CD4-positive, alpha-beta T cell treated with Interleukin-12 subunit alpha and Interleukin-12 subunit beta, for 1 hour (primary cell): ENCODE measurements at regions not wholly inside any gene's neighbourhood (a gene's known extent, or its start where the extent isn't known, plus 50 kb on each side); places are given as distances from the start of the nearest gene placed in this dataset.
"Not testable (repeated sequence)": the region's sequence is repeated elsewhere in the genome, so short reads cannot be mapped to it uniquely, and the experiment has no call there.

Experiments used
- DNase-seq: peaks from one replicate; pipeline ENCODE4 v3.0.0-alpha.2; 2020

DNA sequence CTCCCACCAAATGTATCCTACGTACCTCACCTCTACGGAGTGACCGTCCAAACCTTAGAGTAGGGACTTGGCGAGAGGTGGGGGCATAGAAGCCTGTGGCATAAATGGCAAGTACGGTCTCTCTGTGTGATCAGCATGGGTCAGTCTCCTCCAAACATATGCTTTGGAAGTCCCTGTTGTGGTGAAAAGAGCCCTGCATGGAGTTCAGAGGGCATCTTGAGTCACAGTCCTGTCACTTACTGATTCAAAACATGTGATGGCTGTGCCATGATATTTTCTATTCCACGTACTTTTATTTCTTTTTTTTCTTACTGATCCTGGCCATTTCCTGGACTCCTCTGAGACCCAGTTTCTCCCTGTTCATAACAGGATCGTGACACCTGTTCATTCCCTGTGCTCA lies 67.5 kb upstream of the CEP85L start:
- DNase-seq: no peak

- DNase-seq: no peak
These were observed 66.9 kb upstream of the CEP85L start for GRCh38 chr6:118718297-118718696.

DNA sequence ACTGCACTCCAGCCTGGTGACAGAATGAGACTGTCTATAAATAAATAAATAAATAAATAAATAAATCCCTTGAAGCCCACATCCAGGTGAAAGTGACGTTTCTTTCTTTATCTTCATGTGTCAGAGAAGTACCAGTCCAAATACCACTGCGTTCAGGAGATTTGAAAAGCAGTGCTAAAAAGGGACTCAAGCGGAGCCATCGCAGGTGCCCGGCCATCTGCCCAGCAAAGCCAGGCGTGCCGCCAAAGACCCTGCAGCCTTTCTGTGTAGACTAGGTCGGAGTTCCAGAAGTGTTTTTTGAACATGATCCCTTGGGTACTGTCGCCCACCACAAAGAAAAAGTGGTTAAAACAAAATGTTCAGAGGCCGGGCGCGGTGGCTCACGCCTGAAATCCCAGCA lies 65.7 kb upstream of the CEP85L start:
- DNase-seq: no peak

- not testable (repeated sequence) for DNase-seq
These were observed 64.5 kb upstream of the CEP85L start for GRCh38 chr6:118715907-118716306.

DNA sequence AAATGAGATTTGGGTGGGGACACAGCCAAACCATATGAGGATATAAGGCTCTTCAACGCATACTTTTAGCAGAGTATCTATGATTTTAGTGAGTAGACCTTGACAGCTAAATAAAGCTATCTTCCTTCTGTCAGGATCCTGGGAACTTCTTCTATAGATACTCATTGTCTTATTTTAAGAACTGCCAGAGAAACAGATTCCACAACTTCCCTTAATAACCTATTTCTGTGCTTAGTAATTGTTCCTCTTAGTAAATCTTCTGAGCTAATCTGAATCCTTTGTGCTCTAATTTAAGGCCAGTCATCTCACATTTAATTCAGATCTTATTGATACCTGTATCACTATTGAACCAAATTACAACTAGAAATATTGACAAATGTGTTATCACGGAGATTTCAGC lies 64.0 kb upstream of the CEP85L start:
- DNase-seq: no peak

DNA sequence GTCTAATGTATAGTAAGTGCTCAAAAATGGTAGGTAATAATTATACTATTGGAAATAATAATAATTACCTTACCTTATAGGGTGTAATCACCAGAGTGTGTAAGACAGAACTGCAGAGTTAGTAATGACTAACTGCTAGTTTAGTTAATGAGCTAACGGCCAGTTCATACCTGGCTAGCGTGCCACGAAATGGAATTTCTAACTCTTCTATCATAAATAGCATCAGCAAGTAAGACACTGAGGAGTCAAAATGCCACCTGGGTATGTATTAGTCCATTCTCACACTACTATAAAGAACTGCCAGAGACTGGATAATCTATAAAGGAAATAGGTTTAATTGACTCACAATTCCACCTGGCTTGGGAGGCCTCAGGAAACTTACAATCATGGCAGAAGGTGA lies 63.4 kb upstream of the CEP85L start:
- DNase-seq: no peak

DNA sequence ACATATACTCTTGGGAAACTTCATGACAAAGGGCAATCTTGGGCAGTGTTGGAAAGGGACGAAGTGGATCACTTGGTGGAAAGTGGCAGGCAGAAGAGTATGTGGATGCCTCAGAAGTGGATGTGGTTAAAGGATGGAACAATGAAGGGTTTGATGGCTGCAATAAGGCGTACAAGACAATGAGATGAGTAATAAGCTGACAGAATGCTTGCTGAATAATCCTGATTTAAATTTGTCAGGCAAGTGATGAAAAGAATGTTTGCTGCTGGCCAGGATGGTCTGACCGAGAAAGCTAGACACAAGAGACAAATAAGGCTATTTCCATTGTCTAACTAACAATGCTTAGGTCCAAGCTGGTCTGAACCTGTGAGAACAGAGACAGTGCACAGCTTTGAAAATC lies 61.6 kb upstream of the CEP85L start:
- DNase-seq: no peak

DNA sequence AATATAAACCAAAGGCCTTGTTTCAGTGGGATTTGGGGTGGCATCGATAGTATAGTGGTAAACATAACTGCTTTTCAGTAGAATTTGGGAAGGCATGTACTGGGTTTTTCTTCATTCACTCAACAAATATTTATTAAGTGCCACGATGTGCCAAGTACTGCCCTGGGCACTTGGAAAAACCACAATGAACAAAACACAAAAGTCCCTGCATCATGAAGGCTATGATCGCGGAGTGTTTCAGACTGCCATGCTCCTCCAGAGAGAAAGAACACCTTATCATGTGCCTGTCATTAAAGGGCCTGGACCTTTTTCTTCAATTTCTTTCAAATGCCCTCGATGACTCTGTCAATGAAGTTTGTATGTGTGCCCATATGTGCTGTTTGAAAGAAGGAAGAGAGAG lies 59.2 kb upstream of the CEP85L start:
- DNase-seq: no peak

GRCh38 chr6:118709859-118710350 lies 58.5 kb upstream of the CEP85L start:
- DNase-seq: peak; percentile 86

GRCh38 chr6:118708744-118709143 lies 57.4 kb upstream of the CEP85L start:
- no peak for DNase-seq

- no peak for DNase-seq
These were observed 56.7 kb upstream of the CEP85L start for GRCh38 chr6:118708055-118708454.

DNA sequence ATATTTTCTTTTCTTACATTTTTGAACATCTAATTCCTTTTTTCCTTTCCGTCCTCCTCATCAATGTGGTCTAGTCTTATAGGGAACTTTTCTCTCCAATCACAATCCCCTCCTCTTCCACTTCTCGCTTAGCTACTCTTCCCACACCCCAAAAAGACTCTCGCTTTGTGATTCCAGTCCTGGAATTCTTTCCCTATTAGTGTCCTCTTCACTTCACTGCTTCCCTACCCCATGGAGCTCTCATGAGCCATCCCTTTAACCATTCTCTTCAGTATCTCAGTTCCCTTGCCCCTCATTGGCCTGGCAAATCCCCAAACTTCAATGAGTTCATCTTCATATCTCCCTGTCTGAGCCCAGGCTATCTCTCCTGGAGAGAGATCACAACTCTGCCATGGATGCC lies 55.3 kb upstream of the CEP85L start:
- no peak for DNase-seq

DNA sequence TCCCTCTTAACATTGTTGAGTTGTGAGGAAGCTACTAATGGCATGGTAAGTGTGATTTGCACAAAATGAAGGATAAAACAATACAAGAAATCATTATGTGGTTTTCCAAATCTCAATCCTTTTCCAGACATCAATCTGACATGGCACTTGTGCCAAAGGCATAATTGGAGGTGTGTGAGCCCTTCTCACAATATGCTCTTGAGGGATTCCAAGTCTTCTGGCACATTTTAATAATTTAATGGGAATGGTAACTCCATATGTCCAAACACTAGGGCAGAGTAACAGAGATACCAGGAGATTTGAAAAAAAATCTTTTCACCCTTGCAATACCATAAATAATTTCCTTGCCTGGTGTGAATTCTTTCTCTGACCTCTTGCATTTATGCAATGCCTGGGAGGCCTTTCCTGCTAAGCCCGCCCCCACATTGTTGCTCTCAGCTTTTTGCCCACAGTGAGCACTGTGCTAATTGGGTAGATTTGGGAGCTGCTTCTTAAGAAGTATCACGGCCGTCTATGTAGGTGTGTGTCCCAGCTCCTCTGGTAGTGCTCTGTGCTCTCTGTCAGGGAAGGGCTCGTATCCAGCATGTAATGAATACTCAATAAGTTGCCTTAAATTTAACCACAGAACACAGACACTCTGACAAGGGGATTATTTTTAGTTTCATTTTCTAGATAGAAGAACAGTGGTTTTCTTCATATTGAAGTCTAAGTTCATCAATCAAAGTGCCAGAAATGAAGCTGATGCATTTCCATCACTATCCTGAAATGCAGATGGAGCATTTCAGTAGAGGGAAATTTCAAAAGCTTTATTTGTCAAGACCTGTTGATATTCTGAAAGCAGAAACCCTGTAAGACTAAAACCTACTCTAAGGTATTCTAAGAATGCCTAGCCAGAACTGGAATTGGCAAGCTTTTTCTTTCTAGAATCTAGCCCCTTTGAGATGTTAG lies 54.4 kb upstream of the CEP85L start:
- peak; percentile 37 for DNase-seq

- no peak for DNase-seq
These were observed 53.5 kb upstream of the CEP85L start for GRCh38 chr6:118704915-118705314.

- DNase-seq: not testable (repeated sequence)
These were observed 49.9 kb upstream of the CEP85L start for GRCh38 chr6:118701260-118701659.
